Endodermal cell (in vitro differentiated cells): ENCODE measurements at regions not wholly inside any gene's neighbourhood (a gene's known extent, or its start where the extent isn't known, plus 50 kb on each side); places are given as distances from the start of the nearest gene placed in this dataset.

ENCODE experiments used
- DNase-seq: peaks from one replicate; pipeline ENCODE4 v3.0.0-alpha.2; 2017
- H3K27ac ChIP-seq: 2 replicates; pipeline ENCODE4 v1.5.1; 2013; ENCODE audit warnings: mild to moderate bottlenecking, low read depth, low read length, moderate library complexity
- H3K27me3 ChIP-seq: 2 replicates; pipeline ENCODE4 v1.6.1; 2013; ENCODE audit warnings: mild to moderate bottlenecking, low read length, moderate library complexity; ENCODE audit not compliant: insufficient read depth, control insufficient read depth, poor library complexity, severe bottlenecking
- H3K36me3 ChIP-seq: 2 replicates; pipeline ENCODE4 v1.7.0; 2013; ENCODE audit warnings: mild to moderate bottlenecking, low read length, moderate library complexity; ENCODE audit not compliant: control insufficient read depth, insufficient read depth
- H3K4me1 ChIP-seq: one replicate; pipeline ENCODE4 v1.7.0; 2013; ENCODE audit warnings: low read length; ENCODE audit not compliant: control insufficient read depth, insufficient read depth
- H3K4me3 ChIP-seq: 2 replicates; pipeline ENCODE4 v1.5.1; 2013; ENCODE audit warnings: mild to moderate bottlenecking, low read length, moderate library complexity
- H3K9ac ChIP-seq: 2 replicates; pipeline ENCODE4 v1.6.1; 2013; ENCODE audit warnings: mild to moderate bottlenecking, low read length, moderate library complexity; ENCODE audit not compliant: poor library complexity, severe bottlenecking; ENCODE audit errors: extremely low read depth
- H3K9me3 ChIP-seq: 2 replicates; pipeline ENCODE4 v1.6.1; 2013; ENCODE audit warnings: mild to moderate bottlenecking, low read length, moderate library complexity; ENCODE audit not compliant: control insufficient read depth
- H3K27ac Mint-ChIP-seq: 2 replicates; pipeline ENCODE4 v1.8.0; 2020; ENCODE audit warnings: mixed read lengths
- H3K27me3 Mint-ChIP-seq: 2 replicates; pipeline ENCODE4 v1.8.0; 2021; ENCODE audit warnings: mild to moderate bottlenecking, mixed read lengths; ENCODE audit not compliant: insufficient read depth
- H3K36me3 Mint-ChIP-seq: 2 replicates; pipeline ENCODE4 v1.8.0; 2020; ENCODE audit warnings: low read depth, mixed read lengths
- H3K4me1 Mint-ChIP-seq: 2 replicates; pipeline ENCODE4 v1.8.0; 2020; ENCODE audit warnings: mixed read lengths
- H3K4me3 Mint-ChIP-seq: 2 replicates; pipeline ENCODE4 v1.8.0; 2020; ENCODE audit warnings: mild to moderate bottlenecking, moderate library complexity, mixed read lengths
- H3K9me3 Mint-ChIP-seq: 2 replicates; pipeline ENCODE4 v1.8.0; 2020; ENCODE audit warnings: mild to moderate bottlenecking, mixed read lengths
- CTCF ChIP-seq: fragments of 200-600 bp; sonication (generic); conservative IDR thresholded peaks from 2 replicates; pipeline ENCODE4 v1.5.0; 2021; ENCODE audit warnings: antibody characterized with exemption, mild to moderate bottlenecking
- WGBS, 2 experiments: methylation state at CpG; one replicate each; pipeline versions ENCODE4 v1.1.5 to v1.1.7; 2013; ENCODE audit warnings: missing lambda C conversion rate in 2 of 2, mixed read lengths in 1 of 2; ENCODE audit not compliant: insufficient coverage in 1 of 2, insufficient read length in 1 of 2; 5-methylcytosine and 5-hydroxymethylcytosine counted together

GRCh38 chrX:23114241-23114640, 114.5 kb downstream of the DDX53 start:
- no peaks in the 10 kb centered on the region for H3K27me3 Mint-ChIP-seq
- TF ChIP-seq CTCF: no peak
- no peak for DNase-seq
- Histone ChIP-seq H3K9me3 (no peaks in the 10 kb centered on the region), H3K27ac (no peak overlapping the region), H3K36me3 (no peaks in the 10 kb centered on the region), H3K4me1 (no peaks in the 10 kb centered on the region), H3K9ac (no peak overlapping the region), H3K4me3 (no peak overlapping the region), H3K27me3 (no peaks in the 10 kb centered on the region)
- H3K4me3 Mint-ChIP-seq: no peak overlapping the region
- peaks cover 10% of the 10 kb centered on the region for H3K4me1 Mint-ChIP-seq
- H3K36me3 Mint-ChIP-seq: no peaks in the 10 kb centered on the region
- WGBS, 2 experiments: 83 to 100% methylated on average over 1 to 11 of the region's 11 CpGs
- no peak overlapping the region for H3K27ac Mint-ChIP-seq
- no peaks in the 10 kb centered on the region for H3K9me3 Mint-ChIP-seq

- WGBS, 2 experiments: 94% methylated on average over 1 of the region's 1 CpG; no CpG with 5 or more reads in 1 of the 2 experiments
- Histone ChIP-seq H3K27ac (no peak overlapping the region), H3K9ac (no peak overlapping the region), H3K4me3 (no peak overlapping the region), H3K9me3 (no peaks in the 10 kb centered on the region), H3K27me3 (no peaks in the 10 kb centered on the region), H3K4me1 (no peaks in the 10 kb centered on the region), H3K36me3 (no peaks in the 10 kb centered on the region)
- no peaks in the 10 kb centered on the region for H3K36me3 Mint-ChIP-seq
- no peak overlapping the region for H3K4me3 Mint-ChIP-seq
- no peaks in the 10 kb centered on the region for H3K9me3 Mint-ChIP-seq
- no peak for TF ChIP-seq CTCF
- no peaks in the 10 kb centered on the region for H3K27me3 Mint-ChIP-seq
- no peak overlapping the region for H3K27ac Mint-ChIP-seq
- peaks cover 13% of the 10 kb centered on the region for H3K4me1 Mint-ChIP-seq
- no peak for DNase-seq
Observed at GRCh38 chrX:23115651-23116050, 115.9 kb downstream of the DDX53 start.

DNA sequence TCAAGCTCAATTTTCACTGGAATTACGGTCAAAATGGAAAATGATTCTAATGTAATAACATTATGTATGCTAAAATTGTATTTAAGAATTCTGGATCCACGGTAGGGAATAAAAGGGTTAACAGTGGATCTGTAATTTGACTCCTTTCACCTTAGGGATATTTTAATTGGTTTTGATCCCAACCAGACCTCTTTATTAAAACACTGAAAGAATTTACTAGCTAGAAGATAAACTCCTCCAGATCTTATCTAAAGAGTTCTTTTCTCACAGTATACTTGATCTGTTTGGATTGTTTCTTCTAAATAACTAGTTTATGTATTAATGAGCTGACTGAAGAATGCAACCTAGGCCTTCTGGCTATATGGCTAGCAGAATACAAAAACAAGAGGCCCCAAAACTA, 118.4 kb downstream of the DDX53 start:
- Histone ChIP-seq H3K9ac (no peak overlapping the region), H3K27me3 (no peaks in the 10 kb centered on the region), H3K9me3 (no peaks in the 10 kb centered on the region), H3K36me3 (no peaks in the 10 kb centered on the region), H3K4me3 (no peak overlapping the region), H3K4me1 (no peaks in the 10 kb centered on the region), H3K27ac (no peak overlapping the region)
- 100% methylated on average over 1 of the region's 2 CpGs; no CpG with 5 or more reads in 1 of the 2 experiments for WGBS, 2 experiments
- TF ChIP-seq CTCF: no peak
- H3K4me1 Mint-ChIP-seq: peaks cover 13% of the 10 kb centered on the region
- no peak overlapping the region for H3K27ac Mint-ChIP-seq
- no peaks in the 10 kb centered on the region for H3K9me3 Mint-ChIP-seq
- H3K27me3 Mint-ChIP-seq: no peaks in the 10 kb centered on the region
- no peaks in the 10 kb centered on the region for H3K36me3 Mint-ChIP-seq
- H3K4me3 Mint-ChIP-seq: no peak overlapping the region
- no peak for DNase-seq
